ENCODE measurements at regions not wholly inside any gene's neighbourhood (a gene's known extent, or its start where the extent isn't known, plus 50 kb on each side); places are given as distances from the start of the nearest gene placed in this dataset.

- no peaks in the 10 kb centered on the region for H3K27me3 Mint-ChIP-seq
- no peaks in the 10 kb centered on the region for H3K4me1 Mint-ChIP-seq
- H3K9me3 Mint-ChIP-seq = peaks cover 7 to 11% (median 10%) of the 10 kb centered on the region in 3 donors
- no peak overlapping the region for H3K27ac Mint-ChIP-seq
- POLR2A ChIA-PET = no interaction called here
- Histone ChIP-seq H3K4me1 (ENCODE audit: control insufficient read depth in 1 of 2, extremely low read depth in 1 of 2, insufficient read depth in 2 of 2, low read length in 2 of 2) (no peaks in the 10 kb centered on the region), H3K9me3 (no peaks in the 10 kb centered on the region), H3K4me3 (ENCODE audit: control insufficient read depth in 1 of 2, extremely low read depth in 1 of 2, low read length in 1 of 2) (no peak overlapping the region), H3K36me3 (ENCODE audit: control insufficient read depth in 2 of 2, extremely low read depth in 1 of 2, insufficient read depth in 1 of 2, low read length in 1 of 2) (no peaks in the 10 kb centered on the region), H3K27ac (ENCODE audit: low read length) (no peak overlapping the region), H3K27me3 (replicated peaks in 1 of 2; ENCODE audit: control insufficient read depth in 2 of 2, extremely low read depth in 1 of 2, insufficient read depth in 2 of 2, low read length in 1 of 2) (no peaks in the 10 kb centered on the region)
- CTCF ChIA-PET = interaction anchor here in 1 of 2 donors (0.6 kb wide), 1 partner anchor 17 kb away, joined by 3 read pairs; no protein-coding TSS in a partner anchor
- H3K4me3 Mint-ChIP-seq = no peak overlapping the region
- no peak for ATAC-seq (replicated peaks in 1 of 4)
- WGBS (ENCODE audit: insufficient coverage) = 95% methylated on average over 30 of the region's 33 CpGs
- DNase-seq = no peak
- no peaks in the 10 kb centered on the region for H3K36me3 Mint-ChIP-seq
These were observed 2052.8 kb upstream of the CELF4 start for GRCh38 chr18:39618265-39619003.

GRCh38 chr18:39611381-39612100, 2045.9 kb upstream of the CELF4 start:
- Histone ChIP-seq H3K9me3 (no peaks in the 10 kb centered on the region), H3K36me3 (ENCODE audit: control insufficient read depth in 2 of 2, extremely low read depth in 1 of 2, insufficient read depth in 1 of 2, low read length in 1 of 2) (no peaks in the 10 kb centered on the region), H3K4me3 (ENCODE audit: control insufficient read depth in 1 of 2, extremely low read depth in 1 of 2, low read length in 1 of 2) (no peak overlapping the region), H3K4me1 (ENCODE audit: control insufficient read depth in 1 of 2, extremely low read depth in 1 of 2, insufficient read depth in 2 of 2, low read length in 2 of 2) (no peaks in the 10 kb centered on the region), H3K27me3 (replicated peaks in 1 of 2; ENCODE audit: control insufficient read depth in 2 of 2, extremely low read depth in 1 of 2, insufficient read depth in 2 of 2, low read length in 1 of 2) (no peaks in the 10 kb centered on the region), H3K27ac (ENCODE audit: low read length) (no peak overlapping the region)
- CTCF ChIA-PET = no interaction called here
- no peaks in the 10 kb centered on the region for H3K36me3 Mint-ChIP-seq
- H3K4me1 Mint-ChIP-seq = no peaks in the 10 kb centered on the region
- no peak for DNase-seq
- H3K9me3 Mint-ChIP-seq = peaks cover 7 to 20% (median 8%) of the 10 kb centered on the region in 3 donors
- H3K27ac Mint-ChIP-seq = no peak overlapping the region
- POLR2A ChIA-PET = no interaction called here
- no peak for ATAC-seq (replicated peaks in 1 of 4)
- no peak overlapping the region for H3K4me3 Mint-ChIP-seq
- no CpG with 5 or more reads among the region's 3 CpGs for WGBS (ENCODE audit: insufficient coverage)
- no peaks in the 10 kb centered on the region for H3K27me3 Mint-ChIP-seq

DNA sequence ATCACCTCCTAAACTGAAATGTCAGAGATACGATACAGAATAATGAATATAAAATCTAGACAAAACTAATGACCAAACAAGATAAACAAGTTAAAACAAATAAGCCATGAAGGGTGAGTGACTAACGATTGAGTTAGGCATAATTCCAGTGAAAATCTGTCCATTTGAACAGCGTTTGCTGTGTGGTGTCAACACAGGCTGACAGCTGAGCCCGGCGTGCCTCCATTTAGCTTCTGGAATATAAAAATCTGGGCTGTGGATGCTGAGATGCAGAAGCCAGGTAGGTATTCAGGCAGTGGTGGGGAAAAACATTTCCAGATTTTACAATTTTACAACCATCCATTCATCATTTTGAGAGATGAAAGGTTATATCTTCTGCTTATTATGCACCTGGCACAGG, 2041.4 kb upstream of the CELF4 start:
- H3K27ac Mint-ChIP-seq = no peak overlapping the region
- H3K9me3 Mint-ChIP-seq = peaks cover 0 to 13% (median 4%) of the 10 kb centered on the region in 3 donors
- WGBS (ENCODE audit: insufficient coverage) = 88% methylated on average over 3 of the region's 5 CpGs
- ATAC-seq (replicated peaks in 1 of 4) (no peak), DNase-seq (no peak)
- H3K4me3 Mint-ChIP-seq = no peak overlapping the region
- H3K27me3 Mint-ChIP-seq = no peaks in the 10 kb centered on the region
- H3K36me3 ChIP-seq (ENCODE audit: control insufficient read depth in 2 of 2, extremely low read depth in 1 of 2, insufficient read depth in 1 of 2, low read length in 1 of 2) = no peaks in the 10 kb centered on the region
- H3K27ac ChIP-seq (ENCODE audit: low read length) = no peak overlapping the region
- H3K4me3 ChIP-seq (ENCODE audit: control insufficient read depth in 1 of 2, extremely low read depth in 1 of 2, low read length in 1 of 2) = no peak overlapping the region
- H3K36me3 Mint-ChIP-seq = no peaks in the 10 kb centered on the region
- no peaks in the 10 kb centered on the region for H3K4me1 ChIP-seq (ENCODE audit: control insufficient read depth in 1 of 2, extremely low read depth in 1 of 2, insufficient read depth in 2 of 2, low read length in 2 of 2)
- no peaks in the 10 kb centered on the region for H3K4me1 Mint-ChIP-seq
- ChIA-PET POLR2A (no interaction called here), CTCF (no interaction called here)
- no peaks in the 10 kb centered on the region for H3K9me3 ChIP-seq
- H3K27me3 ChIP-seq (replicated peaks in 1 of 2; ENCODE audit: control insufficient read depth in 2 of 2, extremely low read depth in 1 of 2, insufficient read depth in 2 of 2, low read length in 1 of 2) = no peaks in the 10 kb centered on the region

DNA sequence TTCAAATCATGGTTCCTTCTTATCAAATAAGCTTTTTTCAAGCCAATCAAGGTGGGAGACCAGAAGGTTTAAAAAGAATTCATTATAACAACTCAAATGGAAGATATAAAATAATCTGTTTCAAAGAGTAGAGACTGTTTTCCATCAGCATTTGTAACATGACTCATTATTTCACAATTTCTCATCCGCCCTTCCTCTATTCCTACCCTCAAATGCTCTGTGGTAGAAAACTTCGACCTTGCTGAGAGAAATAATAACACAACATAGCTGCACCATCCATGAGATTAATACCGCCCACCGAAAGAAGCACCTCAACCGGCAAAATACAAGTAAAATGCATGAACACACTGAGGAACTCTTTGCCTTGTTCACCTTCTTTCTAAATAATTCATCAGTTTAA, 2039.2 kb upstream of the CELF4 start:
- H3K27me3 ChIP-seq (replicated peaks in 1 of 2; ENCODE audit: control insufficient read depth in 2 of 2, extremely low read depth in 1 of 2, insufficient read depth in 2 of 2, low read length in 1 of 2) = no peaks in the 10 kb centered on the region
- ChIA-PET CTCF (no interaction called here), POLR2A (interaction anchor here in 1 of 2 donors (0.6 kb wide), 1 partner anchor 24 kb away, joined by 6 read pairs; no protein-coding TSS in a partner anchor)
- WGBS (ENCODE audit: insufficient coverage) = 100% methylated on average over 1 of the region's 5 CpGs
- H3K9me3 ChIP-seq = no peaks in the 10 kb centered on the region
- Mint-ChIP-seq H3K9me3 (peaks cover 2 to 12% (median 6%) of the 10 kb centered on the region in 3 donors), H3K4me3 (no peak overlapping the region), H3K27ac (no peak overlapping the region), H3K36me3 (no peaks in the 10 kb centered on the region), H3K27me3 (no peaks in the 10 kb centered on the region), H3K4me1 (no peaks in the 10 kb centered on the region)
- ATAC-seq (replicated peaks in 1 of 4) (no peak), DNase-seq (no peak)
- no peak overlapping the region for H3K4me3 ChIP-seq (ENCODE audit: control insufficient read depth in 1 of 2, extremely low read depth in 1 of 2, low read length in 1 of 2)
- H3K4me1 ChIP-seq (ENCODE audit: control insufficient read depth in 1 of 2, extremely low read depth in 1 of 2, insufficient read depth in 2 of 2, low read length in 2 of 2) = no peaks in the 10 kb centered on the region
- H3K36me3 ChIP-seq (ENCODE audit: control insufficient read depth in 2 of 2, extremely low read depth in 1 of 2, insufficient read depth in 1 of 2, low read length in 1 of 2) = no peaks in the 10 kb centered on the region
- no peak overlapping the region for H3K27ac ChIP-seq (ENCODE audit: low read length)

GRCh38 chr18:39602131-39602530, 2036.5 kb upstream of the CELF4 start:
- no peaks in the 10 kb centered on the region for H3K36me3 ChIP-seq (ENCODE audit: control insufficient read depth in 2 of 2, extremely low read depth in 1 of 2, insufficient read depth in 1 of 2, low read length in 1 of 2)
- Mint-ChIP-seq H3K9me3 (peaks cover 4 to 12% (median 6%) of the 10 kb centered on the region in 3 donors), H3K4me3 (no peak overlapping the region), H3K36me3 (no peaks in the 10 kb centered on the region), H3K4me1 (no peaks in the 10 kb centered on the region), H3K27ac (no peak overlapping the region), H3K27me3 (no peaks in the 10 kb centered on the region)
- DNase-seq = no peak
- no peaks in the 10 kb centered on the region for H3K27me3 ChIP-seq (replicated peaks in 1 of 2; ENCODE audit: control insufficient read depth in 2 of 2, extremely low read depth in 1 of 2, insufficient read depth in 2 of 2, low read length in 1 of 2)
- H3K4me3 ChIP-seq (ENCODE audit: control insufficient read depth in 1 of 2, extremely low read depth in 1 of 2, low read length in 1 of 2) = no peak overlapping the region
- H3K9me3 ChIP-seq = no peaks in the 10 kb centered on the region
- H3K4me1 ChIP-seq (ENCODE audit: control insufficient read depth in 1 of 2, extremely low read depth in 1 of 2, insufficient read depth in 2 of 2, low read length in 2 of 2) = no peaks in the 10 kb centered on the region
- POLR2A ChIA-PET = no interaction called here
- CTCF ChIA-PET = no interaction called here
- no peak overlapping the region for H3K27ac ChIP-seq (ENCODE audit: low read length)
- WGBS (ENCODE audit: insufficient coverage) = no CpG with 5 or more reads among the region's 4 CpGs
- ATAC-seq (replicated peaks in 1 of 4) = no peak

- Histone ChIP-seq H3K4me3 (ENCODE audit: control insufficient read depth in 1 of 2, extremely low read depth in 1 of 2, low read length in 1 of 2) (no peak overlapping the region), H3K27me3 (replicated peaks in 1 of 2; ENCODE audit: control insufficient read depth in 2 of 2, extremely low read depth in 1 of 2, insufficient read depth in 2 of 2, low read length in 1 of 2) (no peaks in the 10 kb centered on the region), H3K4me1 (ENCODE audit: control insufficient read depth in 1 of 2, extremely low read depth in 1 of 2, insufficient read depth in 2 of 2, low read length in 2 of 2) (no peaks in the 10 kb centered on the region), H3K27ac (ENCODE audit: low read length) (no peak overlapping the region), H3K36me3 (ENCODE audit: control insufficient read depth in 2 of 2, extremely low read depth in 1 of 2, insufficient read depth in 1 of 2, low read length in 1 of 2) (no peaks in the 10 kb centered on the region), H3K9me3 (no peaks in the 10 kb centered on the region)
- ChIA-PET CTCF (no interaction called here), POLR2A (no interaction called here)
- 45% methylated on average over 1 of the region's 4 CpGs for WGBS (ENCODE audit: insufficient coverage)
- H3K4me3 Mint-ChIP-seq = no peak overlapping the region
- ATAC-seq (replicated peaks in 1 of 4) (no peak), DNase-seq (no peak)
- H3K9me3 Mint-ChIP-seq = peaks cover 4 to 12% (median 6%) of the 10 kb centered on the region in 3 donors
- no peaks in the 10 kb centered on the region for H3K36me3 Mint-ChIP-seq
- no peak overlapping the region for H3K27ac Mint-ChIP-seq
- H3K4me1 Mint-ChIP-seq = no peaks in the 10 kb centered on the region
- H3K27me3 Mint-ChIP-seq = no peaks in the 10 kb centered on the region
These were observed 2035.3 kb upstream of the CELF4 start for GRCh38 chr18:39600894-39601293.

All from T-cell (primary cell).